Omental fat pad (tissue), 1 donor: ENCODE measurements at regions not wholly inside any gene's neighbourhood (a gene's known extent, or its start where the extent isn't known, plus 50 kb on each side); places are given as distances from the start of the nearest gene placed in this dataset.
"Not testable (repeated sequence)": the region's sequence is repeated elsewhere in the genome, so short reads cannot be mapped to it uniquely, and the experiment has no call there.

ENCODE experiments used
- ATAC-seq: fragments of 150-250 bp; one replicate; pipeline ENCODE4 v1.9.1; 2016; ENCODE audit warnings: mild to moderate bottlenecking, moderate library complexity; ENCODE audit not compliant: low FRiP score
- DNase-seq: peaks from one replicate; pipeline ENCODE4 v3.0.0-alpha.2; 2019; ENCODE audit warnings: low spot score

DNA sequence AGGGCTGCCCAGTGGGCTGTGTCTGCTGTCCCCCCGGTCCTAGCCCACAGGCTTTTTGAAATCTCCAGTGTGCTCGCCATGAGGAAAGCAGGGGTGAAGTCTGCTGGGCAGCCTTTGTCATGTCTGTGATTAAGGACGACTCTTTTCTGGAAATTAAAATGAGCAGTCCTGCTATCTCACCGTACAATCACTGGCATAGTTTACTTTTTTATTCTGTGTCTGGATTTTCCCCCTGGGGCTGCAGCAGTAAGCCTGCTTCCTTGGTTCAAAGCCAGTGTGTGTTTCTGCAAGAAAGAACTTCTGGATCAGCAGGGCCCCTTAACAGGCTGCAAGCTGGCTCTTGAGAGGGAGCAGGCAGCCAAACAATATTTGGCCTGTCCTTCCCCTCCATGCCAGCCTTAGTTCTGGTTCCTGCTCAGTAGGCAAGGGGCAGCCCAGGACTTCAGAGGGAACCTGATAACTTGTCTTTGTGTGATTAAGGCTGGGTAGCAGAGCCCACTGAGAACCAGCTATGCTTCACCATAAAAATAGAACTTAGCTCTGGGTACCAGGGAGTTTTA lies 310.1 kb upstream of the PLGLB2 start:
- DNase-seq, ATAC-seq: not testable (repeated sequence)

DNA sequence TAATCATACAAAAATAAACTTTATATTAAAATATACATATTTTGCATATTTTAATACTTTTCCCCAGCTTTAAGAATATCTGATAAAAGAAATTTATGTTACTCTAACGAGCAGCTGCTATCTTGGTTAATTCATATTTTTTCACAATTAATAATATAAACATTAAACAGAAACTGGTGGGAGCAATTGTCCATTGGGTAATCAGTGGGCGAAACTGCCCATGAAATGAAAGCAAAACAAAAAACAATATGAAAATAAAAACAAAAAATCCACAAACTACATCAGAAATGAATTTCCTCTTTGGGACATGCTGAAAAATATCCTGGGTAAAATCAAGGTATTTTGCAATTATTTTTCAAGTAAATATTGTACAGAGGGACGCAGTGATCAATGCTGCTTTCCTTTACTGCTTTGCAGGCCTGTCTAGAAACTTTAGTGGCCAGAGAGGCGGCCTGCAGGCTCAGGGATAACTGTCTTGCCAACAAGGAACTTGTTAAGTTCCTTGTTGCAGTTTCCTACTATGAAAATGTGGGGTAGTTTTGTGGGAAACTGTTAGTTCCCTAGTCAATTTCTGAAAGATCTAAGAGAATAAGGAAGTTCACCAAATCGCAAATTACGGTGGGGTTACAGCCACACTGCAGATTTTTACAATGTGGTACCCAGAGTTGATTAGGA lies 309.0 kb upstream of the PLGLB2 start:
- not testable (repeated sequence) for ATAC-seq, DNase-seq

DNA sequence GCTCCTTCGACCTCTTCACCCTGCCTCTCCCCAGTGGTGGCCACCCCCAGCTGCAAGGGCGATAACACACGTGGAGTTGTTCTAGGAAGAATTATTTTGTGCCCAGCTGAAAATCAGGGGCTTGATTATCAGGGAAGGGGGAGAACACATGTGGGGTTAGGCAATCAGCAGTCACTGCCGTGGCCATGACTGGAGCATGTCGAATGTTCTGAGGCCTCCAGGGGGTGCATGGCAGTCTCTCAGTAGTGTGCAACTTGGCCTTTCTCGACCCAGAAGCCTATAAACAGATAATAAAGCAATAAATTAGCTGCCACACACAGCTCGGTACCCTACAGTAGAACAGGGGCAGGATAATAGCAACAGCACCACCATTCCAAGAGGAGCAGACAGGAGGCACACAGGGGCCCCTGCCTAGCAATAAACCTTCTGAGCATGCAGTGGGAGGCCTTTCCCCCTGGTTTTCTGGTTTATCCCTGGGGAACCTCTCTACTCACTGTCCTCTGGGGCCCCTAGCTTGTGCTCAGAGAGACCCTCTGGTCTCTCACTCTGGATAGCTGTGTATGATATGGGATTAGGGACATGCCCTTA lies 308.2 kb upstream of the PLGLB2 start:
- not testable (repeated sequence) for DNase-seq
- ATAC-seq = peak; percentile 12

DNA sequence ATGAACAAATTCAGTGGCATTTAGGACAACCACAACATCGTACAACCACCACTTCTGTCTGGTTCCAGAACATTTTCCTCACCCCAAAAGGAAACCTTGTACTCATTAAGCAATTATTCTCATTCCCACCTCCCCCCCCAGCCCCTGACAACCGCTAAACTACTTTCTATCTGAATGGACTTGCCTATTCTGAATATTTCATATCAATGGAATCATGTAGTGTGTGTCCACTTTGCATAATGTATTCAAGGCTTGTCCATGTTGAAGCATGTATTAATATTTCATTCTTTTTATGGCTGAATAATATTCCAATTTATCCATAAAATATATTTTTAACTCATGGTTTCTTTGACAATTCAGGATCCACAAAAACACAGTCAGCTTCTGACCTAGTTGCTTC lies 307.2 kb upstream of the PLGLB2 start:
- DNase-seq, ATAC-seq: not testable (repeated sequence)

DNA sequence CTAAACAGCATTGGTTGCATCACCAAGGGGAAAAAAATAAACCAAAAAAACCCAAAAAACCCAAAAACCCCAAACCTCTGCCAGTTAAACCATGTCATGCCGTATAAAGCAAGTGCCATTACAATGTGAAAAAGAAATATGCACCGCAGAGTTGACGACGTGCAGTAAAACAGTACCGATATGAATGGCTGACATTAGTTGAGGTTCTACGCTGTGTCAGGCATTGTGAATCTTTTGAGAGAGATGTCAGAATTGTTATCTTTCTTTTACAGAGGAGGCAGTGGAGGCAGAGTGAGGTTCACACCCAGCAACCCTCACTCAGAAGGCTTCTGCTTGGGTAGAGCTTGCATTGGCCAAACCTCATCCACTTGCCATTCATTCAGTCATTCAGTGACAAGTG lies 306.5 kb upstream of the PLGLB2 start:
- not testable (repeated sequence) for ATAC-seq

DNA sequence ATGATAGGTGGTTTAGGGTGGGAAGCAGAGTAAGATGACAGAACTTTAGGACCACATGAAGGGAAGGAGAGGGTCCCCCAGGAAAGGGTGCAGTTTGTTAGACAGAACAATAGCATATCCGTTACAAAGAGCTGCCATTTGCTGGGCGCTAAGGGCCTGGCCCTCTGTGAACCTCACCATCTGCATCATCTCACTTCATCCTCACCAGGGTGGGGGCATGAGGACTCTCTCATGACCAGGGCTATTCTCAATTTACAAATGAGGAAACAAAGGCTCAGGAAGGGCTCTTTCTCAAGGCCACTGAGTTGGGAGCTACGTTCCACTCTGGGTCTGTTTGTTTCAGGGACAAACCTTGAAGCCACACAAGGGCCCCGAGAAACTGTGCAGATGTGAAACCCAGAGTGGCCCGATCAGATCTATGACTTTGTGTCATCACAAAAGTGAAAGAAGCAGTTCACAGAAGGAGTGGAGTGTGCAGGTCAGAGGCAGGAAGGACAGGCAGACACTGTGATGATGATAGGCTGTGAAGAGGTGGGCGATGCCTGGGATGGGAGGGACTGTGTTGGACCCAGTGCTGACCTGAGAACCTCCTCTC lies 304.8 kb upstream of the PLGLB2 start:
- ATAC-seq, DNase-seq: not testable (repeated sequence)

More for the DNA sequence above, 306.5 kb upstream of the PLGLB2 start:
- DNase-seq = not testable (repeated sequence)

DNA sequence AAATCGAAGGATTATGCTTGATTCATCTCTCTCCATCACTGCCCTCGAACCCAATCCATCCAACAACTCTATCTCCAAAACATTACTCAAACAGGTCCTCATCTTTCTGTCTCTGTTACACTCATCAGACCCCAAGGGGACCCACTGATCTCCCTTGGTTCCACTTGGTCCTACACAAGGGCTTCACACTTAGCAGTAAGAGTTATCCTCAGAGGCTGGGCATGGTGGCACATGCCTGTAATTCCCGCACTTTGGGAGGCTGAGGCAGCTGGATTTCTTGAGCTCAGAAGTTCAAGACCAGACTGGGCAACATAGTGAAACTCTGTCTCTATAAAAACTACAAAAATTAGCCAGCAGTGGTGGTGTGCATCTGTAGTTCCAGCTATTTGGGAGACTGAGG lies 302.9 kb upstream of the PLGLB2 start:
- ATAC-seq, DNase-seq: not testable (repeated sequence)

DNA sequence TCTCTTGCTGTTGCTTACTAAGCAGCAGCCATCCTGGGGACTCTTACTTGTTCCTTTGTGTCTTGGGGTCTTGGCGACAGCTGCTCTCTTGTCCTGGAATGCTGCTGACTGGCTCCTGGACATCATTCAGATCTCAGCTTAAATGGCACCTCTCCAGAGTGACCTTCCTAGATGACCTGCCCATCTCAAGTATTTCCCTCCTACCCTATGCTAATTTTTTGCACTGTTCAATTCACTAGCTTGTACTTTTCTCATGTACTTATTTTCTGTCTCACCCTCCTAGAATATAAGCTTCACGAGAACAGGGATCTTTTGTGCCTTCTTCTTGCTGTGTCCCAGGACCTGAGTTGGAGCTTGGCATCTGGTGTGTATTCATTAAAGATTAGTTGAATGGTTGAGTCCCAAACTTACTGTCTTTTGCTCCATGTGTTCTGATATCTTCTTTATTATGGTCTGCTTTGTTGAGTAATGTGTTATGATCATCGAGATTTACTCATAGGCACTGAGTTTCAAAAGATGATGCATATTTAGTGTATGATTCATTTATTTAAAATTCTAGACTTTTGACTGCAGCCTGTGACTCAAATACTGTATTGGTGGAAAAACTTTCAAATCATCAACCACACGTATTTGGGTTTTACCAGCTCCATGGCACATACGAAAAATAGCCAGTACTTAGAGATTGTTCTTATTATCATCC lies 302.1 kb upstream of the PLGLB2 start:
- not testable (repeated sequence) for DNase-seq
- peak; percentile 71 for ATAC-seq

DNA sequence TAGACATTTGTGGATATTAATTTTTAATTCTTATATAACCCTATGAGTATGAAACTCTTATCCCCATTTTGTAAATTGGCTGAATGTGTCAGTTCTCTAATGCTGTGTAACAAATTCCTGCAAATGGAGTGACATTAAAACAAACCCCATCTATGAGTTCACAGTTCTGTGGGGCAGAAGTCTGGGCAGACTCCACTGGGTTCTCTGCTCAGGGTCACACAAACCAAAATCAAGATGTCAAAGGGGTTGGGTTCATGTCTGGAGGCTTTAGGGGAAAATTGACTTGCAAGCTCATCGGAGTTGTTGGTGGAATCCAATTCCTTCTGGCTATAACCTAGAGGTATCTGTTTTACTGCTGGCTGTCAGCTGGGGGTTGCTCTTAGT lies 301.6 kb upstream of the PLGLB2 start:
- ATAC-seq, DNase-seq: not testable (repeated sequence)

DNA sequence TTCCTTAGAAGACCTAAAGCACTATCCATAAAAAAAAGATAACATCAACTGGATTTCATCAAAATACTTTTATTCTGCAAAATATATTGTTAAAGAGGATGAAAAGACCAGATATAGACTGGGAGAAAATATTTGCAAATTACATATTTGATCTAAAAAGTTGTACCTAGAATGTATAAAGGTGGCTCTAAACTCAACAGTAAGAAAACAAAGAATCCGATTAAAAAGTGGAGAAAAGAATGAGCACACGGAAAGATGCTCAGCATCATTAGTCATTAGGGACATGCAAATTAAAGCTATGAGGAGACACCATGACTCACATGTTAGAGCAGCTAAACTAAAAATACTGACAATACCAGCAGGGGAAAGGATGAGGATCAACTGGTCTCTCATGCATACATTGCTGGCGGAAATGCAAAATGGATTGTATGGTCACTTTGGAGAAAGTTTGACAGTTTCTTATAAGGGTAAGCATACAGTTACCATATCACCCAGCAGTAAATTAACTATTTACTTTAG lies 298.4 kb upstream of the PLGLB2 start:
- DNase-seq = not testable (repeated sequence)

DNA sequence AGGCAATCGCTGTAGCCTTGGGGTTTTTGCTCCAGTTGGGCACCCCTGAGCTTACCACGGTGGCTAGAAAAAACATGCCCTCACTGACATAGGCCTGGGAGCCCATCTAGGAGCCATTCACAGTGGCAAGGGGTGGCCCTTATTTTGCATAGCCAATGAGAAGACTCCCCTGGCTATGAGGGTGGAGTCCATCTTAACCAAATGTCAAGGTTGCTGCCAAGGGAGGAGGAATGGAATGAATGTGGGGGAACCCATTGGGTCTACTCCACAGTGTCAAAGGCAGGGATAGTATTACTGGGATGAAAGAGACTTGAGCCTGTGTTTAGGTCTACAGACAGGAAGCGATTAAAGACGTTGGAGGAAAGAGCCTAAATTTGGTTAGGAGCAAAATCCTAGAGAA lies 295.7 kb upstream of the PLGLB2 start:
- DNase-seq, ATAC-seq: not testable (repeated sequence)

More for the DNA sequence above, 298.4 kb upstream of the PLGLB2 start:
- ATAC-seq = not testable (repeated sequence)

DNA sequence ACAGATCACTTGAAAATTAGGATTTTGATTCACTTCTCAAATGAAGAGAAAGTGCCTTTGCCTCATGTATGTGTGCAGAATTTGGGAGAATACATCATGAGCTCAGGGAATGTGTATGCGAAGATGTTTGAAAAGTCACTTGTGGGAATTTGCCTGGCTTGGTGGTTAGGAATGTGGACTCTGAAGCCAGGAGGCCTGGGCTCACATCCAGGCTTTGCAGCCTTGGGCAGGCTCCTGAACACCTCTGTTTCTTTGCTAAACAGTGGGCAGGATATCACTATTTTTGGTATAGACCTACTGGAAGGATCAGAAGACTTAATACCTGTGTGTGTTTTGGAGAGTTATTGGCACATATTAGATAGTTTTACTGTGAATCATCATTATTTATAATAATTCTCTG lies 295.0 kb upstream of the PLGLB2 start:
- not testable (repeated sequence) for DNase-seq
- ATAC-seq = peak; percentile 16

DNA sequence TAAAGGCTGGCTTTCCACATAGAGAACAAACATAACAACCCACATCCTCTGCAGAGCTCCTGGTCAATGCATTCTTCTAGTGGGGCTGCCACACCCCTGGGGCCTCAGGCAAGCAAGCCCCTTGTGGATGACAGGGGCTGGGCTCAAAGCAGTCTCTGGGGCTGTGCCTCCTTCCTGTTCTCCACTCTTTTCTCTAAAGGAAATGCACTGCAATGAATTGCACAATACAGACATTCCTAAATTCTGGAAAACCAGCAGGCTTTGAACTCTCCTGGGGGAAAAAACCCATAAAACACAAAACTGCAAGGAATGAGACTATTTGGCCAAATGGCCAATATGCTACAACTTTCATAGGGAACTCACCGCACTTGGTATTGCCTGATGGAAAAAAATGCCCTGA lies 293.9 kb upstream of the PLGLB2 start:
- not testable (repeated sequence) for ATAC-seq

DNA sequence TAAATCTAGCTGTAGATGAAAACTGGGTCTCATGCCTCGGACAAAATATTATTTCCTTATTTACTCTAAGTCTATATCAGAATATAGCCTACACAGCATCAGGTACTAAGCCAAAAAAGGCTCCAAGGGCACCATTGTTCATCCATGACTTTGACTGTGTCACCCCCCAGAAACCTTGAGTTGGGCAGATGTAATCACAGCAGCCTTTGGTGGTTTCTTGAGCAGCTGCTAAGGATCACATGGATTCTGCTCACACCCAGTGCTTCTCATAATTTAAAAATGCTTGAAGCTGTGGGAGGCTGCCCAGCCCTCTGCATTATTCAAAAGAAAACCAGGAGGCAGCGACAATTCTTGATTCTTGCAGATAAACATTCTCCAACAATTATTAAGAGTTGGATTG lies 293.5 kb upstream of the PLGLB2 start:
- not testable (repeated sequence) for ATAC-seq, DNase-seq

More for the DNA sequence above, 293.9 kb upstream of the PLGLB2 start:
- DNase-seq = not testable (repeated sequence)

DNA sequence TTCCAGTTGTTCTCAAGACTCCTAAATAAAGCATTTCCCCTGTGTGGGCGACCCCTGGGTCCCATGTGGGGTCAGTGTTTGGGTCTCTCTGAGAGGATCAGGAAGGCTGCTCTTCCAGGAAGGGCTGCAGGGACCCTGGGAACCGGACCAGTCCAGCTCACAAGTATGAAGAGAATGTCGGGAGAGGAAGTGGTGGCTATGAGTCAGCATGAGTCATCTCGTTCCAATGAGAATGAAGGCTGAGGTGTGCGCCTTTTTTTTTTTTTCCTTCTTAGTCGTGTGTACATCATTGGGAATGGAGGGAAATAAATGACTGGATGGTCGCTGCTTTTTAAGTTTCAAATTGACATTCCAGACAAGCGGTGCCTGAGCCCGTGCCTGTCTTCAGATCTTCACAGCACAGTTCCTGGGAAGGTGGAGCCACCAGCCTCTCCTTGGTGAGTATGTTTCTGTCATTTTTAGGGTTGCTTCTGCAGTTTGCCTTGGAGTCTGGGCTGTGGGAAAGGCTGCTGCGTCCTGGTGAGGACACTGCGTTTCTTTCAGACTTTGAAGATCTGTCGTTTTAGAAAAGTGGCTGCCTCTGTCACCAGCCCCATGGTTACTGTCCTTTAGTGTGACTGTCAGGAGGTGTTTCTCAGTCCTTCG lies 292.6 kb upstream of the PLGLB2 start:
- peak; percentile 66 for ATAC-seq
- DNase-seq = not testable (repeated sequence)

DNA sequence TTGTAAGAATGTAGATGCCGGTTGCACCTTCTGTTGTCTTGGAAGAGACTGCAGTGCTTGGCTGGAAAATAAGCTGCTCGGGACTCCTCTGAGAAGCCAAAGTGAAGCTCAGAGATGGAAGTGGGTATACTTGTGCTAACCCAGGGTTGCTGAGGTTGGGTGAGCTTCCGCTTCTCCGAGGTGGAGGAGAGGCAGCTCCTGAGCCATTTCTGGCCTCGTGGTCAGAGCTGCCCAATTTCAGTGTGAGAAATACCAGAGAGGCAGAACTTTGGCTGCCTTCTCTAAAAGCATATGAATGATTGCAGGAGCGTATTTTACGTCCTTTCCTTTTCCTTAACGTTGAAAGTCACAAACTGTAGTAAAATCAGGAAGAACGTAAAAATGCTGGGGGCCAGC lies 292.0 kb upstream of the PLGLB2 start:
- peak; percentile 7 for ATAC-seq
- not testable (repeated sequence) for DNase-seq

DNA sequence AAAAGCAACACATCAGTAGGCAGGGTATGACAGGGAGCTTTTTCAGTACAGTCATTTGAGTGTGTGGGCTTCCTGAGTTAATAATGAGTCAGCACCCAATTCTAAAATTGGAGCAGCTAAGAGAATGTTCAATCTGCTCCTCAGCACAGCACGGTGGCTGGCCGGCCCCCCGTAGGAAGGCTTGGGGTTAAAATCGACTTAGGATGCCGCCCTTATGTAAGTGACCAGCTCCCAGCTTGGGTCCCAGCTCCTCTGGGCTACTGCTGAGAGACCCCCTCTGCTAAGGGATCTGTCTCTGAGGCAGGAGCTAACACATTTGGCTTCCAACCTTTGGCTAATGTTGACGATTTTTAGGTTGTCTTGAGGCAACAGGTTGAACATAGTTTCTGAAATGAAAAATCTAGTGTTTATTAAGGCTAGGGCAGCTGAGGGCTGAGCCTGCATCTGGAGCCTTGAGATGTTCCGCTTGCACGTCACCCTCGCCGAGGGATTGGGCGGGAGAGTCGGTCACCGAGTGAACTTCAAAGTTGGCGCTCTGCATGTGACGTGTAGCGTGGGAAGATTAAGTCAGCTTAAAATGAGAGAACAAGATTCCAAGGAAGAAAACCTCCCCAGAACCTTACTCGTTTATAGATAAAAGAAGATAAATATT lies 291.3 kb upstream of the PLGLB2 start:
- not testable (repeated sequence) for DNase-seq
- peak; percentile 78 for ATAC-seq

DNA sequence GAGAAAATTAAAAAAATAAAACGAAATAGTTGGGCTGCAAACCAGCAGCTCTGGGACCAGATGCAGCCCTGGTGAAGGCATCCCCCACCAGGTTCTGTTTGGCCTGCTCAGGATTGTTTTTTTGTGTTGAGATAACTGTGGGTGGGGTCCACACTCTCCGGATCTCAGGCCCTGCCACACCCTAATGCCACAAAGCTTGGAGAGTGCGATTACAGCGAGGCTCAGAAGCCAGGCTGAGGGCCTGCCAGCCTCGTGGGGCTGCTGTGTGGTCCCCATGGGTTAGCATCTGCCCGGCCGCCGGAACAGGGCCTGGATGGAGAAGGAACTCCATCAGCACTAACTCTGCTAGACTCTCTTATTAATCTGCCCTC lies 290.8 kb upstream of the PLGLB2 start:
- not testable (repeated sequence) for DNase-seq, ATAC-seq

DNA sequence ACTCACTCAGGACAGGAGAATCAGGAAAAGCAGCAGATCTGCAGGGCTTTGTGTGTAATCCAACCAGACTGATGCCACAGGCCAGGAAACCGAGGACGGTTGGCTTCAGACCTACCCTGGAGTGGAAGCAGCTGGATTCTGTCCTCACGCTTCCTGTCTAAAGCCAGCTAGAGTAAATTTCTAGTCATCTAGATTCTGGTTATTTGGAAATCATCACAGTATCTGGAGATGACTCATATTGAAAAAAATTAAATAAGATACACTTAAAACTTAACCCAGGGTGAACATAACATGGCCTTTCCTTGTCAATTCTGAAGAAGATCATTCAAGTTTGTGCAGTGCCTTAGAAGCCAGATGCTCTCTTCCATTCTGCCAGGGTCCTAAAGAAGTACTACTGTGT lies 288.9 kb upstream of the PLGLB2 start:
- peak; percentile 20 for ATAC-seq
- not testable (repeated sequence) for DNase-seq
